Kidney (tissue), 13 donors: ENCODE measurements at regions not wholly inside any gene's neighbourhood (a gene's known extent, or its start where the extent isn't known, plus 50 kb on each side); places are given as distances from the start of the nearest gene placed in this dataset.

Experiments
- DNase-seq, 5 donors: peaks; one replicate each; pipeline ENCODE4 v3.0.0-alpha.2; 2013 to 2020
- FAIRE-seq: peaks from 2 replicates; lab custom pipeline; 2012; peaks lifted over from hg19 to GRCh38; lab: Jason Lieb, UNC
- H3K27ac ChIP-seq, 2 donors: one replicate each; pipeline ENCODE4 v1.7.0; 2013; ENCODE audit warnings: low read depth in 2 of 2, low read length in 2 of 2, inconsistent platforms in 1 of 2
- H3K27me3 ChIP-seq: one replicate; pipeline ENCODE4 v1.7.1; 2013; ENCODE audit warnings: low read length, inconsistent platforms; ENCODE audit not compliant: control insufficient read depth, insufficient read depth
- H3K36me3 ChIP-seq, 3 donors: one replicate each; pipeline versions ENCODE4 v1.7.0 to v1.7.1; 2013; ENCODE audit warnings: low read length in 3 of 3, control low read depth in 1 of 3, inconsistent platforms in 1 of 3; ENCODE audit not compliant: insufficient read depth in 3 of 3, control insufficient read depth in 2 of 3
- H3K4me1 ChIP-seq, 3 donors: one replicate each; pipeline versions ENCODE4 v1.7.0 to v1.7.1; 2013; ENCODE audit warnings: low read length in 3 of 3, inconsistent platforms in 1 of 3, low read depth in 1 of 3; ENCODE audit not compliant: control insufficient read depth in 2 of 3, insufficient read depth in 2 of 3
- H3K4me3 ChIP-seq, 3 donors: one replicate each; pipeline versions ENCODE4 v1.7.0 to v1.8.1; 2013; ENCODE audit warnings: low read length in 3 of 3, control low read depth in 1 of 3, inconsistent platforms in 1 of 3
- H3K9ac ChIP-seq, 3 donors: one replicate each; pipeline versions ENCODE4 v1.7.0 to v1.7.1; 2013; ENCODE audit warnings: low read length in 3 of 3, control low read depth in 1 of 3, inconsistent platforms in 1 of 3
- H3K9me3 ChIP-seq, 3 donors: one replicate each; pipeline versions ENCODE4 v1.7.0 to v1.7.1; 2013; ENCODE audit warnings: low read length in 3 of 3, control low read depth in 1 of 3, inconsistent platforms in 1 of 3; ENCODE audit not compliant: control insufficient read depth in 2 of 3, insufficient read depth in 1 of 3
- CTCF ChIP-seq: IDR thresholded peaks from 3 replicates; pipeline ENCODE4 v1.5.1; 2012; ENCODE audit warnings: mild to moderate bottlenecking, moderate library complexity, borderline replicate concordance; ENCODE audit not compliant: insufficient read depth; ENCODE audit errors: extremely low read depth
- intact Hi-C: fragments of 100-400 bp; cut with DNase I; formaldehyde crosslinking; loops from one replicate; pipeline ENCODE4 v1.11.1; 2022
- donor health status: control.
- donor health status: control.
- donor health status: control.
- donor health status: control.
- donor health status: control.
- donor health status: DM: yes; HTN: yes; CAD: no.
- donor health status: Normal renal cell carcinoma (clear cell type).

DNA sequence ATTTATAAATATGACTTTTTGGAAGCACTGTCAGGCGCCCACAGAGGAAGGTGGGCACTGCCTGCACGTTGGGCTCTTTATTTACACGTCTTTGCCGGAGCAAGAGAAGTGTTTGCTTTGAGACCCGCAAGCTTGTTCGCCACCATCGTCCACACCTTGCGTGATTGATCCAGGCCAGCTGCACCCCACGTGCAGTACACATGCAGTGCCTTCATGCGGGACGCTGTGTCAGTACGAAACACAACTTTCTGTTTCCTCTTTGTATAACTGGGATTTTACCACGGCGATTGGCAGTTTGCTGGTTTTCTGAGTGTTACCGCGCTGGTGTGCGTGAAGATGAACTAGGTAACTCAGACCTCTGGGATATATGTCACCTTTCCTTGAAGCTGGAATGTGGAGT is 571.0 kb upstream of the SALL3 start:
- Histone ChIP-seq H3K36me3 (no peaks in the 10 kb centered on the region), H3K4me3 (no peak overlapping the region), H3K9ac (no peak overlapping the region), H3K27me3 (no peaks in the 10 kb centered on the region), H3K9me3 (no peaks in the 10 kb centered on the region), H3K4me1 (peaks cover 0 to 4% (median 0%) of the 10 kb centered on the region in 3 donors), H3K27ac (no peak overlapping the region)
- intact Hi-C loops: no loop called here
- FAIRE-seq (no peak), DNase-seq (no peak)
- TF ChIP-seq CTCF: no peak

DNA sequence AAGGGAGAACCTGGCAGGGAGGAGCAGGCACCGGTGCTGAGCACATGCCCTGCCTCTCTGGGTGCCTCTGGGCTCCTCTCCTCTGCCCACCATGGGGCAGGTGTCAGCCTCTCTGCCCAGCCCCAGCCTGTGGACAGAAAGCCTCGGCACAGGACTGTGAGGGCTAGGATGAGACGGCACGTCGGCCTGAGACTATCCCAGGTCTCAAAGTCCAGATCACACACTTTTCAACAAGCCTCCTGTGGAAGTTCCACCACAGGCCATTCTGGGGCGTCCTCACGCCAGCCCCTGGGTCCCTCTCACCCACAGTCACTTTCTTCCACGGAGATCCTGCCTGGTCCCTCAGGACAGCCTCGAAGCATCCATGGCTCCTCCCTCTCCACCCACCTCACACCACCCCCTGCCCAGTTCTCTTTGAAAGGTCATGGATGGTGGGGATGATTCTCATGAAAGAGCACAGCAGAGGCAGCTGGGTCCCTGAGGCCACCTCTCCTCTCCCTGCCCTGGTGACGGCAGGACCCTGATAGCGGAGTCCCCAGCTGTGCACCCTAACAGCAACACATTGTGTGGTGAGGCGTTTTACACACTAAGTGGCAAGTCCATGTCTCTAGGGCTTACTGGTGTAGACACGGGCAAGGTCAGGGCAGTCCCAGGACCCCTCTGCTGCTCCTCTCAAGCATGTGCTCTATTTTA is 569.4 kb upstream of the SALL3 start:
- Histone ChIP-seq H3K9ac (no peak overlapping the region), H3K4me1 (peaks cover 0 to 4% (median 0%) of the 10 kb centered on the region in 3 donors), H3K4me3 (no peak overlapping the region), H3K27ac (no peak overlapping the region), H3K27me3 (no peaks in the 10 kb centered on the region), H3K9me3 (no peaks in the 10 kb centered on the region), H3K36me3 (no peaks in the 10 kb centered on the region)
- TF ChIP-seq CTCF: no peak
- DNase-seq: no peak
- no peak for FAIRE-seq
- intact Hi-C loops: no loop called here

DNA sequence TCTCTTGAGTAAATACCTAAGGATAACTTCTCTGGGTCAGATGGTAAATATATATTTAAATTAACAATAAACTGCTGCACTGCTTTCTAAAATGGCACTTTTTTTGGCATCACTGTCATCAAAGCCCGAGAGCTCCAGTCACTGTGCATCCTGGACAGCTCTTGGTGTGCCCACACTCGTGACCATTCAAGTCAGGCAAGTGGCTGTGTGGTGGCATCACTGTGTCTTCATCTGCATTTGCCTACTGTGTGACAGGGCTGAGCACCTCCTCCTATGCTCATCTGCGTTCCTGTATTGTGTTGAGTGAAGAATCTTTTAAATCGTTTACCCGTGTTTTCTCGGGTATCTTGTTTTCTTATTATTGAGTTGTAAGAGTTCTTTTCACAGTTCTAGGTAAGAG is 568.1 kb upstream of the SALL3 start:
- TF ChIP-seq CTCF: no peak
- DNase-seq (no peak), FAIRE-seq (no peak)
- no peak overlapping the region for H3K4me3 ChIP-seq
- intact Hi-C loops: no loop called here
- no peaks in the 10 kb centered on the region for H3K36me3 ChIP-seq
- H3K9me3 ChIP-seq: no peaks in the 10 kb centered on the region
- no peaks in the 10 kb centered on the region for H3K27me3 ChIP-seq
- H3K27ac ChIP-seq: no peak overlapping the region
- H3K9ac ChIP-seq: no peak overlapping the region
- peaks cover 0 to 4% (median 0%) of the 10 kb centered on the region in 3 donors for H3K4me1 ChIP-seq

DNA sequence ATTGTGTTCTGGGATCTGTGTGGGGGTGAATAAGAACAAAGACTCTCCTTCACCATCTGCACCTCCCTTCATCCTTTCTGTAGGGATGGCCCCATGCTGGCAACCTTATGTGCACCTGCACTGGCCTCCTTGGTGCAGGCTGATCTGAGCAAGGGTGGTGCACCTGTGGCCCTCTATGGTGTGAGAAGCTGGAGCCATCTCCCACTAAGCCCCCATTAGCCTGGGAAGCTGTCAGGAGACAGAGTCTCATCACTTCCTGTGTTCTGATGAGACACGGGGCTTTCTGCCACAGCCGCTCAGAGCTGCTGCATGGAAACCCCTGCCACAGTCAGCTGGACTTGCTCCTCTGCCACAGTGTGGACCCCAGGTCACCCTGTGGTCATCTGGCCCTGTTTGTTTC is 565.3 kb upstream of the SALL3 start:
- H3K27me3 ChIP-seq: no peaks in the 10 kb centered on the region
- H3K27ac ChIP-seq: no peak overlapping the region
- no peak overlapping the region for H3K4me3 ChIP-seq
- no peaks in the 10 kb centered on the region for H3K9me3 ChIP-seq
- no peak overlapping the region for H3K9ac ChIP-seq
- TF ChIP-seq CTCF: no peak
- intact Hi-C loops: no loop called here
- DNase-seq (no peak), FAIRE-seq (no peak)
- H3K36me3 ChIP-seq: no peaks in the 10 kb centered on the region
- no peaks in the 10 kb centered on the region for H3K4me1 ChIP-seq
